ENCODE measurements at regions not wholly inside any gene's neighbourhood (a gene's known extent, or its start where the extent isn't known, plus 50 kb on each side); places are given as distances from the start of the nearest gene placed in this dataset.

- Histone ChIP-seq H3K36me3 (ENCODE audit: control insufficient read depth, insufficient read depth, low read length) (no peaks in the 10 kb centered on the region), H3K4me3 (replicated peaks; ENCODE audit: low read depth, low read length) (no peak overlapping the region), H3K27me3 (replicated peaks; ENCODE audit: control insufficient read depth, insufficient read depth, low read length) (no peaks in the 10 kb centered on the region)
- TF ChIP-seq, protein P1, sequence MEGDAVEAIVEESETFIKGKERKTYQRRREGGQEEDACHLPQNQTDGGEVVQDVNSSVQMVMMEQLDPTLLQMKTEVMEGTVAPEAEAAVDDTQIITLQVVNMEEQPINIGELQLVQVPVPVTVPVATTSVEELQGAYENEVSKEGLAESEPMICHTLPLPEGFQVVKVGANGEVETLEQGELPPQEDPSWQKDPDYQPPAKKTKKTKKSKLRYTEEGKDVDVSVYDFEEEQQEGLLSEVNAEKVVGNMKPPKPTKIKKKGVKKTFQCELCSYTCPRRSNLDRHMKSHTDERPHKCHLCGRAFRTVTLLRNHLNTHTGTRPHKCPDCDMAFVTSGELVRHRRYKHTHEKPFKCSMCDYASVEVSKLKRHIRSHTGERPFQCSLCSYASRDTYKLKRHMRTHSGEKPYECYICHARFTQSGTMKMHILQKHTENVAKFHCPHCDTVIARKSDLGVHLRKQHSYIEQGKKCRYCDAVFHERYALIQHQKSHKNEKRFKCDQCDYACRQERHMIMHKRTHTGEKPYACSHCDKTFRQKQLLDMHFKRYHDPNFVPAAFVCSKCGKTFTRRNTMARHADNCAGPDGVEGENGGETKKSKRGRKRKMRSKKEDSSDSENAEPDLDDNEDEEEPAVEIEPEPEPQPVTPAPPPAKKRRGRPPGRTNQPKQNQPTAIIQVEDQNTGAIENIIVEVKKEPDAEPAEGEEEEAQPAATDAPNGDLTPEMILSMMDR (IDR thresholded peaks at IDR 0.05; ENCODE audit: insufficient read depth, low read length, poor library complexity, severe bottlenecking), result no peak
- DNase-seq (ENCODE audit: extremely low read depth, insufficient read length), result no peak
Observed at GRCh38 chr6:67411036-67411435, 1224.0 kb upstream of the ADGRB3 start.

DNA sequence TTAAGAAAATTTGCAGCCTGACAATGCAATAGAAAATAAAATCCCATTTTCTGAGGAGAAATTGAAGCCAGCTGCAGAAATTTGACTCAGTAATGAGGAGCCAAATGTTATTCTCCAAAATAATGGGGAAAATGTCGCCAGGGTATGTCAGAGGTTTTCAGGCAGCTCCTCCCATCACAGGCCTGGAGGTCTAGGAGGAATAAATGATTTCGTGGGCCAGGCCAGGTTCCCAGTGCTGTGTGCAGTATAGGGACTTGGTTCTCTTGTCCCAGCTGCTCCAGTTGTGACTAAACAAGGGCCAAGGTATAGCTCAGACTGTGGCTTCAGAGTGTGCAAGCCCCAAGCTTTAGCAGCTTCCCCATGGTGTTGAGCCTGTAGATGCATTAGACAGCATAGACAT, 1240.8 kb upstream of the ADGRB3 start:
- TF ChIP-seq, protein P1 (IDR thresholded peaks at IDR 0.05; ENCODE audit: insufficient read depth, low read length, poor library complexity, severe bottlenecking), result no peak
- no peak for DNase-seq (ENCODE audit: extremely low read depth, insufficient read length)
- H3K36me3 ChIP-seq (ENCODE audit: control insufficient read depth, insufficient read depth, low read length), result no peaks in the 10 kb centered on the region
- H3K4me3 ChIP-seq (replicated peaks; ENCODE audit: low read depth, low read length), result no peak overlapping the region
- H3K27me3 ChIP-seq (replicated peaks; ENCODE audit: control insufficient read depth, insufficient read depth, low read length), result no peaks in the 10 kb centered on the region

DNA sequence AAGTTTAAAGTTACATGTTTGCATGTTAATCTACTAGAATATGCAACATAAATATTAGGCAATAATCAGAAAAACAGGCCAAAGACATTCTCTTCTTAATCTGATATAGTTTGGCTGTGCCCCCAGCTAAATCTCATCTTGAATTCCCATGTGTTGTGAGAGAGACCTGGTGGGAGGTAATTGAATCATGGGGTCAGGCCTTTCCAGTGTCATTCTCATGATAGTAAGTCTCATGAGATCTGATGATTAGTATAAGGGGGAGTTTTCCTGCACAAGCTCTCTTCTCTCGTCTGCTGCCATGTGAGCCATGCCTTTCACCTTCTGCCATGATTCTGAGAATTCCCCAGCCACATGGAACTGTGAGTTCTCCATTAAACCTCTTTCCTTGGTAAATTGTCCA, 1241.7 kb upstream of the ADGRB3 start:
- DNase-seq (ENCODE audit: extremely low read depth, insufficient read length), result no peak
- TF ChIP-seq, protein P1 (IDR thresholded peaks at IDR 0.05; ENCODE audit: insufficient read depth, low read length, poor library complexity, severe bottlenecking), result no peak
- Histone ChIP-seq H3K4me3 (replicated peaks; ENCODE audit: low read depth, low read length) (no peak overlapping the region), H3K36me3 (ENCODE audit: control insufficient read depth, insufficient read depth, low read length) (no peaks in the 10 kb centered on the region), H3K27me3 (replicated peaks; ENCODE audit: control insufficient read depth, insufficient read depth, low read length) (no peaks in the 10 kb centered on the region)

DNA sequence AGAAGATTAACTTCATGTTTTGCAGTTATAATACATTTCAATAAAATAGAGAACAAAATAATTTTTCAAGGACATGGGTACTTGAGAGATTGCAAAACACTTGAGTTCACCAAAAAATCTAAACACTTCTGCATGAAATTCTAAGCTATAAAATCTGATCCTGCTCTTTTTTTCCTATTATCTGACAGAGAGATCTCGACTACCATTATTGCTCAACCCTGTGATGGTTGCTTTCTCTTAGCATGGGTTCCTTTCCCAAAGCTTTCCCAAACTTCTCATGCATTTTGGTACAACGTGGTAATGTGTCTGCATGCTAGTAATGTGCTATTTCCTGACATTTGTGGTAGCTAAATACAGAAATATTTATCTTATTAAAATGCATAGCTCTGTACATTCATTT, 1243.1 kb upstream of the ADGRB3 start:
- Histone ChIP-seq H3K36me3 (ENCODE audit: control insufficient read depth, insufficient read depth, low read length) (no peaks in the 10 kb centered on the region), H3K4me3 (replicated peaks; ENCODE audit: low read depth, low read length) (no peak overlapping the region), H3K27me3 (replicated peaks; ENCODE audit: control insufficient read depth, insufficient read depth, low read length) (no peaks in the 10 kb centered on the region)
- TF ChIP-seq, protein P1 (IDR thresholded peaks at IDR 0.05; ENCODE audit: insufficient read depth, low read length, poor library complexity, severe bottlenecking), result no peak
- DNase-seq (ENCODE audit: extremely low read depth, insufficient read length), result no peak

DNA sequence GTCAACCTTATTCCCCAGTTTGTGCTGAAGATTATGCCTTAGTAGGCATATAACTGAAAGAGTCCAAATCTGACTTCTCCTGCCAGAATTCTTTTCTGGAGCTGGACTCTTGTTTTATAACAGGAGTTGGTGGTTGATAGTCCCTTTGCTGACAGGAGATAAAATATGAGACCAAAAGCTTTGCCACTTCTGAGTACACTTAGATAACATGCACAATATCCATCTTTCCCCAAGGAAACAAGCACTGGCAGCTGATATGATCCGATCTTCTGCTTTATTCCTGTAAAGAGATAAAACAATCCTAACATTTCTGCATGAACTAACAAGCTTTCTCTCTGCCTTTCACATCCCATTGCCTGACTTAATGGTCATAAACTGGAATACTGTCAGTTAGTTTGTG, 1265.4 kb upstream of the ADGRB3 start:
- Histone ChIP-seq H3K4me3 (replicated peaks; ENCODE audit: low read depth, low read length) (no peak overlapping the region), H3K36me3 (ENCODE audit: control insufficient read depth, insufficient read depth, low read length) (no peaks in the 10 kb centered on the region), H3K27me3 (replicated peaks; ENCODE audit: control insufficient read depth, insufficient read depth, low read length) (no peaks in the 10 kb centered on the region)
- TF ChIP-seq, protein P1 (IDR thresholded peaks at IDR 0.05; ENCODE audit: insufficient read depth, low read length, poor library complexity, severe bottlenecking), result no peak
- no peak for DNase-seq (ENCODE audit: extremely low read depth, insufficient read length)

DNA sequence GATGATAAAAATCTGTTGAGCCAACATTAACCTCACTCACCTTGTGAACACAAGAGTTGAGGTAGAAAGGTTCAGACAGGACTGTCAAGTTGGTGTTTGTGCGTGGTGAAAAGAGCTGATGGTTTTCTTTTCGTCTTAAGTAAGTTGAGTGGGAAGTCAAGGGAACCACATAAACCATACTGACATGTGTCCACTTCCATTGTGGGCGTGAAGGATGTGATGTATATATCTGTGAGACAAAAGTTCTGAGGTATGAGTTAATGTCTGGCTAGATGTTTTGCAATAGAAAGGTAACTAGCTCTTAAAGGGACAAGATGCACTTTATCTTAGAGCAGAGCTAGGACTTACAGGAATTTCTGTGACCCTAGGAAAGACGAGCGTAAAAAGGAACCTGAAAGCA, 1272.1 kb upstream of the ADGRB3 start:
- H3K4me3 ChIP-seq (replicated peaks; ENCODE audit: low read depth, low read length), result no peak overlapping the region
- H3K27me3 ChIP-seq (replicated peaks; ENCODE audit: control insufficient read depth, insufficient read depth, low read length), result no peaks in the 10 kb centered on the region
- no peak for DNase-seq (ENCODE audit: extremely low read depth, insufficient read length)
- no peaks in the 10 kb centered on the region for H3K36me3 ChIP-seq (ENCODE audit: control insufficient read depth, insufficient read depth, low read length)
- TF ChIP-seq, protein P1 (IDR thresholded peaks at IDR 0.05; ENCODE audit: insufficient read depth, low read length, poor library complexity, severe bottlenecking), result no peak
